Calu3 (cell line): ENCODE measurements at regions not wholly inside any gene's neighbourhood (a gene's known extent, or its start where the extent isn't known, plus 50 kb on each side); places are given as distances from the start of the nearest gene placed in this dataset.

Experiments used
- BruUV-seq: library from RNA; stranded (reverse); fragments of 400-500 nt; replicated peaks from 2 replicates; lab custom pipeline; 2021; lab: Mats Ljungman, UMichigan
- CTCF ChIA-PET: fragments of 300-600 bp; sonication (Branson Sonifier 250); formaldehyde crosslinking; loops from one replicate; lab custom pipeline; 2022; ENCODE audit warnings: antibody characterized with exemption; lab: Charles Lee
- DNase-seq: peaks from one replicate; pipeline ENCODE4 v3.0.0; 2022
- H3K27ac Mint-ChIP-seq: one replicate; pipeline ENCODE4 v1.8.0; 2022; ENCODE audit warnings: mixed read lengths; ENCODE audit not compliant: unreplicated experiment
- H3K27me3 Mint-ChIP-seq: one replicate; pipeline ENCODE4 v1.8.0; 2022; ENCODE audit warnings: mixed read lengths; ENCODE audit not compliant: unreplicated experiment
- H3K36me3 Mint-ChIP-seq: one replicate; pipeline ENCODE4 v1.8.0; 2022; ENCODE audit warnings: mild to moderate bottlenecking, moderate library complexity, mixed read lengths; ENCODE audit not compliant: insufficient read depth, unreplicated experiment
- H3K4me1 Mint-ChIP-seq: one replicate; pipeline ENCODE4 v1.8.0; 2022; ENCODE audit warnings: mild to moderate bottlenecking, low read depth, mixed read lengths; ENCODE audit not compliant: unreplicated experiment
- H3K4me3 Mint-ChIP-seq: one replicate; pipeline ENCODE4 v1.8.0; 2022; ENCODE audit warnings: mild to moderate bottlenecking, low read depth, moderate library complexity, mixed read lengths; ENCODE audit not compliant: unreplicated experiment
- H3K9me3 Mint-ChIP-seq: one replicate; pipeline ENCODE4 v1.8.0; 2022; ENCODE audit warnings: low read depth, mixed read lengths; ENCODE audit not compliant: unreplicated experiment
- intact Hi-C: fragments of 100-400 bp; cut with micrococcal nuclease; formaldehyde crosslinking; loops from one replicate; pipeline ENCODE4 v1.10.0; 2022; ENCODE audit not compliant: unreplicated experiment
- TF ChIP-seq, protein P1 (sequence below): fragments of 200-600 bp; IDR thresholded peaks from one replicate; pipeline ENCODE4 v1.8.0; 2022; ENCODE audit warnings: antibody characterized with exemption; ENCODE audit not compliant: unreplicated experiment

DNA sequence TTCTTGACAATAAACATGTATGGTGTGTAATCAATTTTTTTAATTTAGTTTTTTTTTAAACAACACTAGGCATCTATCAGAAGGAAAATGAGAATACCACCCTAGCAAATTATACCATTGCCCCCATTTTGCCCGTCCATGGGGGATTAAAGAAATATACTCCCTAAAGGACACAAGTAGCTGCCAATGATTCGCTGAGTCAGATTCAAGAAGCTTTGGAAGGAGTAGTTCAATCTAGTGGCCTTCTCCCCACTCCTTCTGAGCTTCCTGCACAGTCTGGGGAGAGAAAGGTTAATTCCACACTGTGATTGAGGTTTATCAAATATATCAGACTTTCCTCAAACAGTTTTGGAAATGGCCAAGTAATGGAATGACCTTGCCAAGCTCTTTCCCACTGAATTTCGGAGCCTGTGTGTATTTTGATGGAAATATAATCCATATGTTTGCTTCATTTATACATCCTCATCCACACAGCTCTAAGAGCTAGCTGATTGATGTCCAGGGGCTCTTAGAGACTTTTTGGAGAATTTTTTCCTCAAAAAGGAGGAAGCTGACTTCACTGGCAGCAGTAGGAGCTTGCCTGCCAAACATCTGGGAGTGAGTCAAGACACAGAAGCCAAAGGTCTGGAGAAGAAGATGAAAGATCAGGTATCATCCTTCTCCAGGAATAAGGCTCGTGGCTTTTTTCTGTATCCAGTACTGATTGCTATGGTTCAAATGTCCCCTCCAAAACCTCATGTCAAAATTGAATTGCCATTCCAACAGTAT lies 478.5 kb upstream of the PROK2 start:
- TF ChIP-seq, protein P1, sequence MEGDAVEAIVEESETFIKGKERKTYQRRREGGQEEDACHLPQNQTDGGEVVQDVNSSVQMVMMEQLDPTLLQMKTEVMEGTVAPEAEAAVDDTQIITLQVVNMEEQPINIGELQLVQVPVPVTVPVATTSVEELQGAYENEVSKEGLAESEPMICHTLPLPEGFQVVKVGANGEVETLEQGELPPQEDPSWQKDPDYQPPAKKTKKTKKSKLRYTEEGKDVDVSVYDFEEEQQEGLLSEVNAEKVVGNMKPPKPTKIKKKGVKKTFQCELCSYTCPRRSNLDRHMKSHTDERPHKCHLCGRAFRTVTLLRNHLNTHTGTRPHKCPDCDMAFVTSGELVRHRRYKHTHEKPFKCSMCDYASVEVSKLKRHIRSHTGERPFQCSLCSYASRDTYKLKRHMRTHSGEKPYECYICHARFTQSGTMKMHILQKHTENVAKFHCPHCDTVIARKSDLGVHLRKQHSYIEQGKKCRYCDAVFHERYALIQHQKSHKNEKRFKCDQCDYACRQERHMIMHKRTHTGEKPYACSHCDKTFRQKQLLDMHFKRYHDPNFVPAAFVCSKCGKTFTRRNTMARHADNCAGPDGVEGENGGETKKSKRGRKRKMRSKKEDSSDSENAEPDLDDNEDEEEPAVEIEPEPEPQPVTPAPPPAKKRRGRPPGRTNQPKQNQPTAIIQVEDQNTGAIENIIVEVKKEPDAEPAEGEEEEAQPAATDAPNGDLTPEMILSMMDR, result no peak
- Mint-ChIP-seq H3K4me1 (no peaks in the 10 kb centered on the region), H3K4me3 (no peak overlapping the region), H3K9me3 (no peaks in the 10 kb centered on the region), H3K36me3 (no peaks in the 10 kb centered on the region), H3K27ac (no peak overlapping the region), H3K27me3 (peaks cover 71% of the 10 kb centered on the region)
- no peak for DNase-seq
- CTCF ChIA-PET, result interaction anchor here (0.7 kb wide), 1 partner anchor 170 kb away, joined by 3 read pairs; no protein-coding TSS in a partner anchor
- intact Hi-C loops, result no loop called here
- BruUV-seq, result no TSS peak

DNA sequence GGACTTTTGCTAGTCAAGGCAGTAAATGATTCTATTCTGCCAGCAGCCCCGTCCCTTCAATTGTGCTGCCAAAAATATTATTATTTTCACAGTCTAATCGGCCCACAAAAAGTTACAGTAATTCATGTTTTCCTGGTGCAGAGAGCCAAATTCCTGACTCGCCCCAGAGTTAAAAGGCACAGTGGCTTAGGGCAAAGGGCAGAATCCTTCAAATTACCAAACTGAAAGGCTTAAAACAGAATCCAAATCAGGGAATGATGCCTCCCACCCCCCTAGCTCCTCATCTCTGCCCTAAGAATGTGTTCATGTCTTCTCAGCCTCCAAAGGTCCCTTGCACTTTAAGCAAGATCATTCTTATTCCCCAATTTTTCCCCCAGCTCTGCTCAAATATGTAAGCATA lies 477.8 kb upstream of the PROK2 start:
- H3K27me3 Mint-ChIP-seq, result peaks cover 77% of the 10 kb centered on the region
- intact Hi-C loops, result no loop called here
- H3K9me3 Mint-ChIP-seq, result no peaks in the 10 kb centered on the region
- H3K4me1 Mint-ChIP-seq, result no peaks in the 10 kb centered on the region
- no TSS peak for BruUV-seq
- CTCF ChIA-PET, result interaction anchor here (0.7 kb wide), 1 partner anchor 169 kb away, joined by 3 read pairs; no protein-coding TSS in a partner anchor
- no peak overlapping the region for H3K27ac Mint-ChIP-seq
- no peak overlapping the region for H3K4me3 Mint-ChIP-seq
- DNase-seq, result no peak
- TF ChIP-seq, protein P1, result no peak
- no peaks in the 10 kb centered on the region for H3K36me3 Mint-ChIP-seq

DNA sequence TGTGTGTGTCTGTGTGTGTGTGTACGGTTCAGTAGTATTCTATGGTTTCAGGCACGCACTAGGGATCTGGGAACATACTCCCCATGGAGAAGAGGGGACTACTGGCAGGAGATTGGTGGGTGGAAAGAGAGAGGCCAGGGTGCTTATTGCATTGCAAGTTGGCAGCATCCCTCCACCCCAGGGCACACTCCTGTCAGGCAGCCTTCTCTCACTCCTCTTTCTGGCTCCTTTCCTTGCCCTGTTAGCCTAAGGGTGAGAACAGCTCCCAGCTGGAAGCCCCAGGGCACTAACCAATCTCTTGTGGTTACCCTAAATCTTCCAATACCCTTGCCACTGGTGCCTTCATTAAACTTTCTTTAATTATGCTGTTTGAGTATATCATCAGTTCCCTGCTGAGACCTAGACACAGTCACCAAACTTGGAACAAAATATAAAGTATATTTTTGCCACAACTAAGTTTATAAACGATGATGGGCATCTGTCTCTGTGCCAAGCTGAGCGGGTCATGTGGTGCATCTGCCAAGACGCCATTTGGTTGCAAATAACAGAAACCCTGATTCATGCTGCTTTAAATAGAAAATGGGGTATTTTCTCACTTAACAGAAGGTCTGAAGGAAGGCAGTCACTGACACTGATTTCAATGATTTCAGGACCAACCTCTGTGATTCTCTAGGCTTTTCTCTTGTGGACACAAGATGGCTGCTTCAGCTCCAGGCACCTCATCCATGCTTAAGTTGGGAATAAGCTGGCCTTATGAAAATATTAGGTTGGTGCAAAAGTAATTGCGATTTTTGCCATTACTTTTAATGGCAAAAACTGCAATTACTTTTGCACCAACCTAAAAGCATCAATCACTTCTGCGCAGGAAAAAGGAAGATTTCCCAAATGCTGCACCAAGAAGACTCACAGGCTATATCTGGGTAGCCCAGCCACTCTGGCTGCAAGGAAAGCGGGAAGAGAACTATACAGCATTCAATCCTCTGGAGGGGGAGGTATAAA lies 476.9 kb upstream of the PROK2 start:
- CTCF ChIA-PET, result no interaction called here
- Mint-ChIP-seq H3K4me1 (no peaks in the 10 kb centered on the region), H3K4me3 (no peak overlapping the region), H3K27me3 (peaks cover 74% of the 10 kb centered on the region), H3K27ac (no peak overlapping the region), H3K36me3 (no peaks in the 10 kb centered on the region), H3K9me3 (no peaks in the 10 kb centered on the region)
- intact Hi-C loops, result no loop called here
- DNase-seq, result no peak
- TF ChIP-seq, protein P1, result no peak
- no TSS peak for BruUV-seq

DNA sequence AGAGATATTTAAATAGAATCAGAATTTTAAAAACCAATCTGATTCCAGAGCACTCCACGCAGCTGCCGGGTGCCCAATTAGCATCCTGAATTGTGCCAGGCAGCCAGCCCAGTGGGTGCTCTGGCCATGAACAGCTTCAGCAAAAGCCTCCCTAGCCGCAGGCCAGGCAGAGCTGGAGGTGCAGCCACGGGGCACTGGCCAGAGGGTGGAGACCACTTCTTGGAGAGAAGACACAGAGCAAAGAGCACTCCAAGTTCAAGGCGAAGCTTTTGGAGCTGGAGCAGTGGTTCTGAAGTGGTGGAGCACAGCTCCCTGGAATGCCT lies 475.6 kb upstream of the PROK2 start:
- no peak overlapping the region for H3K4me3 Mint-ChIP-seq
- intact Hi-C loops, result no loop called here
- CTCF ChIA-PET, result no interaction called here
- no peaks in the 10 kb centered on the region for H3K9me3 Mint-ChIP-seq
- no peak overlapping the region for H3K27ac Mint-ChIP-seq
- TF ChIP-seq, protein P1, result no peak
- DNase-seq, result no peak
- H3K4me1 Mint-ChIP-seq, result peaks cover 10% of the 10 kb centered on the region
- no peaks in the 10 kb centered on the region for H3K36me3 Mint-ChIP-seq
- no TSS peak for BruUV-seq
- H3K27me3 Mint-ChIP-seq, result peaks cover 74% of the 10 kb centered on the region
